ENCODE measurements at regions not wholly inside any gene's neighbourhood (a gene's known extent, or its start where the extent isn't known, plus 50 kb on each side); places are given as distances from the start of the nearest gene placed in this dataset.

- no peak overlapping the region for H3K4me3 ChIP-seq (ENCODE audit: low read length)
- no peaks in the 10 kb centered on the region for H3K36me3 ChIP-seq (ENCODE audit: control insufficient read depth, insufficient read depth, low read length)
- H3K27ac ChIP-seq (ENCODE audit: low read depth, low read length) = no peak overlapping the region
- H3K4me1 ChIP-seq (ENCODE audit: control insufficient read depth, insufficient read depth, low read length) = peaks cover 6% of the 10 kb centered on the region
- no peaks in the 10 kb centered on the region for H3K27me3 ChIP-seq (ENCODE audit: control insufficient read depth, insufficient read depth, low read length)
- no peak overlapping the region for H3K9ac ChIP-seq (ENCODE audit: low read length)
Measured at GRCh38 chr9:89843074-89843473, 238.3 kb downstream of the GADD45G start.

- Histone ChIP-seq H3K4me1 (ENCODE audit: control insufficient read depth, insufficient read depth, low read length) (peaks cover 5% of the 10 kb centered on the region), H3K4me3 (ENCODE audit: low read length) (no peak overlapping the region), H3K9ac (ENCODE audit: low read length) (no peak overlapping the region), H3K36me3 (ENCODE audit: control insufficient read depth, insufficient read depth, low read length) (no peaks in the 10 kb centered on the region), H3K27me3 (ENCODE audit: control insufficient read depth, insufficient read depth, low read length) (no peaks in the 10 kb centered on the region), H3K27ac (ENCODE audit: low read depth, low read length) (no peak overlapping the region)
Measured at GRCh38 chr9:89843591-89843990, 238.8 kb downstream of the GADD45G start.

GRCh38 chr9:89844075-89844474 is 239.3 kb downstream of the GADD45G start:
- no peak overlapping the region for H3K27ac ChIP-seq (ENCODE audit: low read depth, low read length)
- H3K27me3 ChIP-seq (ENCODE audit: control insufficient read depth, insufficient read depth, low read length) = no peaks in the 10 kb centered on the region
- peaks cover 5% of the 10 kb centered on the region for H3K4me1 ChIP-seq (ENCODE audit: control insufficient read depth, insufficient read depth, low read length)
- no peaks in the 10 kb centered on the region for H3K36me3 ChIP-seq (ENCODE audit: control insufficient read depth, insufficient read depth, low read length)
- H3K9ac ChIP-seq (ENCODE audit: low read length) = no peak overlapping the region
- no peak overlapping the region for H3K4me3 ChIP-seq (ENCODE audit: low read length)

GRCh38 chr9:89844535-89844934 is 239.7 kb downstream of the GADD45G start:
- H3K27me3 ChIP-seq (ENCODE audit: control insufficient read depth, insufficient read depth, low read length) = no peaks in the 10 kb centered on the region
- peaks cover under 1% of the 10 kb centered on the region for H3K4me1 ChIP-seq (ENCODE audit: control insufficient read depth, insufficient read depth, low read length)
- H3K9ac ChIP-seq (ENCODE audit: low read length) = no peak overlapping the region
- no peak overlapping the region for H3K27ac ChIP-seq (ENCODE audit: low read depth, low read length)
- H3K4me3 ChIP-seq (ENCODE audit: low read length) = no peak overlapping the region
- H3K36me3 ChIP-seq (ENCODE audit: control insufficient read depth, insufficient read depth, low read length) = no peaks in the 10 kb centered on the region

GRCh38 chr9:89845321-89845720 is 240.5 kb downstream of the GADD45G start:
- H3K4me3 ChIP-seq (ENCODE audit: low read length) = no peak overlapping the region
- no peaks in the 10 kb centered on the region for H3K27me3 ChIP-seq (ENCODE audit: control insufficient read depth, insufficient read depth, low read length)
- H3K4me1 ChIP-seq (ENCODE audit: control insufficient read depth, insufficient read depth, low read length) = no peaks in the 10 kb centered on the region
- no peaks in the 10 kb centered on the region for H3K36me3 ChIP-seq (ENCODE audit: control insufficient read depth, insufficient read depth, low read length)
- H3K9ac ChIP-seq (ENCODE audit: low read length) = no peak overlapping the region
- no peak overlapping the region for H3K27ac ChIP-seq (ENCODE audit: low read depth, low read length)

GRCh38 chr9:89845862-89846261 is 241.1 kb downstream of the GADD45G start:
- H3K27me3 ChIP-seq (ENCODE audit: control insufficient read depth, insufficient read depth, low read length) = no peaks in the 10 kb centered on the region
- no peaks in the 10 kb centered on the region for H3K36me3 ChIP-seq (ENCODE audit: control insufficient read depth, insufficient read depth, low read length)
- H3K9ac ChIP-seq (ENCODE audit: low read length) = no peak overlapping the region
- no peak overlapping the region for H3K27ac ChIP-seq (ENCODE audit: low read depth, low read length)
- no peaks in the 10 kb centered on the region for H3K4me1 ChIP-seq (ENCODE audit: control insufficient read depth, insufficient read depth, low read length)
- no peak overlapping the region for H3K4me3 ChIP-seq (ENCODE audit: low read length)

- Histone ChIP-seq H3K4me3 (ENCODE audit: low read length) (no peak overlapping the region), H3K9ac (ENCODE audit: low read length) (no peak overlapping the region), H3K27me3 (ENCODE audit: control insufficient read depth, insufficient read depth, low read length) (no peaks in the 10 kb centered on the region), H3K27ac (ENCODE audit: low read depth, low read length) (no peak overlapping the region), H3K36me3 (ENCODE audit: control insufficient read depth, insufficient read depth, low read length) (no peaks in the 10 kb centered on the region), H3K4me1 (ENCODE audit: control insufficient read depth, insufficient read depth, low read length) (no peaks in the 10 kb centered on the region)
Measured at GRCh38 chr9:89848060-89849040, 243.5 kb downstream of the GADD45G start.

GRCh38 chr9:89849096-89849495 is 244.3 kb downstream of the GADD45G start:
- Histone ChIP-seq H3K4me1 (ENCODE audit: control insufficient read depth, insufficient read depth, low read length) (no peaks in the 10 kb centered on the region), H3K4me3 (ENCODE audit: low read length) (no peak overlapping the region), H3K36me3 (ENCODE audit: control insufficient read depth, insufficient read depth, low read length) (no peaks in the 10 kb centered on the region), H3K27me3 (ENCODE audit: control insufficient read depth, insufficient read depth, low read length) (no peaks in the 10 kb centered on the region), H3K9ac (ENCODE audit: low read length) (no peak overlapping the region), H3K27ac (ENCODE audit: low read depth, low read length) (no peak overlapping the region)

- Histone ChIP-seq H3K36me3 (ENCODE audit: control insufficient read depth, insufficient read depth, low read length) (no peaks in the 10 kb centered on the region), H3K9ac (ENCODE audit: low read length) (no peak overlapping the region), H3K27ac (ENCODE audit: low read depth, low read length) (no peak overlapping the region), H3K27me3 (ENCODE audit: control insufficient read depth, insufficient read depth, low read length) (no peaks in the 10 kb centered on the region), H3K4me1 (ENCODE audit: control insufficient read depth, insufficient read depth, low read length) (no peaks in the 10 kb centered on the region), H3K4me3 (ENCODE audit: low read length) (no peak overlapping the region)
Measured at GRCh38 chr9:89850153-89850552, 245.3 kb downstream of the GADD45G start.

- Histone ChIP-seq H3K36me3 (ENCODE audit: control insufficient read depth, insufficient read depth, low read length) (no peaks in the 10 kb centered on the region), H3K4me3 (ENCODE audit: low read length) (no peak overlapping the region), H3K9ac (ENCODE audit: low read length) (no peak overlapping the region), H3K27ac (ENCODE audit: low read depth, low read length) (no peak overlapping the region), H3K27me3 (ENCODE audit: control insufficient read depth, insufficient read depth, low read length) (no peaks in the 10 kb centered on the region), H3K4me1 (ENCODE audit: control insufficient read depth, insufficient read depth, low read length) (no peaks in the 10 kb centered on the region)
Measured at GRCh38 chr9:89850631-89851325, 246.0 kb downstream of the GADD45G start.

- Histone ChIP-seq H3K4me3 (ENCODE audit: low read length) (no peak overlapping the region), H3K4me1 (ENCODE audit: control insufficient read depth, insufficient read depth, low read length) (no peaks in the 10 kb centered on the region), H3K9ac (ENCODE audit: low read length) (no peak overlapping the region), H3K27ac (ENCODE audit: low read depth, low read length) (no peak overlapping the region), H3K36me3 (ENCODE audit: control insufficient read depth, insufficient read depth, low read length) (no peaks in the 10 kb centered on the region), H3K27me3 (ENCODE audit: control insufficient read depth, insufficient read depth, low read length) (no peaks in the 10 kb centered on the region)
Measured at GRCh38 chr9:89853161-89853560, 248.3 kb downstream of the GADD45G start.

- Histone ChIP-seq H3K4me1 (ENCODE audit: control insufficient read depth, insufficient read depth, low read length) (no peaks in the 10 kb centered on the region), H3K27ac (ENCODE audit: low read depth, low read length) (no peak overlapping the region), H3K27me3 (ENCODE audit: control insufficient read depth, insufficient read depth, low read length) (no peaks in the 10 kb centered on the region), H3K36me3 (ENCODE audit: control insufficient read depth, insufficient read depth, low read length) (no peaks in the 10 kb centered on the region), H3K9ac (ENCODE audit: low read length) (no peak overlapping the region), H3K4me3 (ENCODE audit: low read length) (no peak overlapping the region)
Measured at GRCh38 chr9:89853931-89854330, 249.1 kb downstream of the GADD45G start.
